GM03348 (cell line): ENCODE measurements at regions not wholly inside any gene's neighbourhood (a gene's known extent, or its start where the extent isn't known, plus 50 kb on each side); places are given as distances from the start of the nearest gene placed in this dataset.

ENCODE experiments used
- DNase-seq: peaks from one replicate; pipeline ENCODE4 v3.0.0; 2012; ENCODE audit warnings: low spot score

- DNase-seq, result no peak
These were observed 541.4 kb downstream of the BRD1 start for GRCh38 chr22:49286181-49286760.

DNA sequence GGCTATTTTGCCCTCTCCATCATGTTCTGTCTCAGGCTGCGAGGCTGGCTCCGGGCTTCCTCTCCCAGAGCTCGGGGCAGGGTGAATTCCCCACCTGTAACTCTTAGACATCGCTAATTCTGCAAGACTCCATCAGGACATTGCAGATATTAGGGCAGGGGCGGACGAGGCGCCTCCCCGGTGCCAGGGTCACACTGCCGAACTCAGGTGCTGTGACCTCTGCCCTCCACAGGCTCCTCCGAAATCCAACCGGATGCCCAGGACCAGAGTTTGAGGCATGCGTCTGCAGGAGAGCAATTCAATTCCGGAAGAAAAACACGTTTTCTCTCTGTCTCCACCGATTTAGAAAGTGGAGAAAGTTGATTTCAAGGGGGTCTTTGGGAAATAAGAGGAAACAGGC, 542.7 kb downstream of the BRD1 start:
- DNase-seq, result no peak

- no peak for DNase-seq
These were observed 543.5 kb downstream of the BRD1 start for GRCh38 chr22:49284056-49284784.

DNA sequence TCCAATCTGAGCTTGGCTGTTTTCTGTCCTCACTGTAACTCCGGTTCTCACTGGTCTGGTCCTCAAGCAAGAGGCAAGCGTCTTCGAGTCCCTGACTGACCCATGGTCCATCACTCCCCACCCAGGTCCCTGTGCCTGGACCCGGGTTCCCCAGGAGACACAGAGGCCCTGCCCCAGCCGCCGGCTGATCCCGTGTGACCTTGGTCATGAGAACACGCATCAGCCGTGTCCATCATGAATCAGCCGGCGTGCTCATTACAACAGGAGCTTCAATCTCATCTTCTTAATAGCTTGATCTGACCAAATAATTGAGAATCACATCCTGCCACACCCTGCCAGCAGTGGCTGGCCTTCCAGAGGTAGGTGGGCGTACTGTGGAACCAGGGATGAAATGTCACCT, 545.1 kb downstream of the BRD1 start:
- DNase-seq, result no peak

DNA sequence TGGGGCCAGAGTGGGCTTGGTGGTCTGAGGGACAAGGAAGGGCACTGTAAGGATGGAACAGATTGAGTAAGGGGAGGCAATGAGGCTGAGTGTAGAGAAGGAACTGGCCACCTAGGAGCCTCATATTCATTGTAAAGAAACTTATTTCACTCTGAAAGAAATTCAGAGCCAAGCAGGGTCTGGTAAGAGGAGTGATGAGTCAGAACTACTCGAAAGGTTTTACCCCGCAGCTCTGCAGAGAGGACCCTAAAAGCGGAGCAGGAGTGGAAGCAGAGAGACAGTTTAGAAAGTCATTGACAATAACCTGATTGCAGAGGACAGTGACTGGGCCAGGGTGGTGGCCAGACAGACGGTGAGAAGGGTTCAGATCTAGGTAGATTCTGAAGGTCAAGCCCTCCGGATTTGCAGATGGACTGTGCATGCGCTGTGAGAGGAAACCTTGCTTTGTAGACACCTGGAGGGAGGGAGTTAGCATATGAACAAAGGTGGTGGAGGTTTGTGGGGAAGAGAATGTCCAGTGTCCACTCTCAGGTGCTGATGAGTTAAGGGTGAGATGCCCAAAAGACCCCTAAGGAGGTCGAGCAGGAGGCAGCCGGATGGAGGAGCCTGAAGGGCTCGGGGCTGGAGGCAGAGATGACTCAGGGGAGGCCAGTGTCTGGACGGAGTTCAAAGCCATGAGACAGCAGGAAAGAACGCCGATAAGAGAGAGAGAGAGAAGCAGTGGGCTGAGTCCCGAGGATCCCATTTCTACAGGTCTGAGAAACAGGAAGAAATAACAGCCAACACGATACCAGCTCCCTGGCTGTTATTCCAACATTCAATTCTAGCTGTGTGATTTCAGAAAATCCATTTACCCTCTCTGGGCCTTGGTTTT, 546.0 kb downstream of the BRD1 start:
- DNase-seq, result no peak

- no peak for DNase-seq
These were observed 549.3 kb downstream of the BRD1 start for GRCh38 chr22:49278340-49278739.

- DNase-seq, result no peak
These were observed 551.1 kb downstream of the BRD1 start for GRCh38 chr22:49276567-49276966.

- DNase-seq, result no peak
These were observed 552.8 kb downstream of the BRD1 start for GRCh38 chr22:49274754-49275380.

DNA sequence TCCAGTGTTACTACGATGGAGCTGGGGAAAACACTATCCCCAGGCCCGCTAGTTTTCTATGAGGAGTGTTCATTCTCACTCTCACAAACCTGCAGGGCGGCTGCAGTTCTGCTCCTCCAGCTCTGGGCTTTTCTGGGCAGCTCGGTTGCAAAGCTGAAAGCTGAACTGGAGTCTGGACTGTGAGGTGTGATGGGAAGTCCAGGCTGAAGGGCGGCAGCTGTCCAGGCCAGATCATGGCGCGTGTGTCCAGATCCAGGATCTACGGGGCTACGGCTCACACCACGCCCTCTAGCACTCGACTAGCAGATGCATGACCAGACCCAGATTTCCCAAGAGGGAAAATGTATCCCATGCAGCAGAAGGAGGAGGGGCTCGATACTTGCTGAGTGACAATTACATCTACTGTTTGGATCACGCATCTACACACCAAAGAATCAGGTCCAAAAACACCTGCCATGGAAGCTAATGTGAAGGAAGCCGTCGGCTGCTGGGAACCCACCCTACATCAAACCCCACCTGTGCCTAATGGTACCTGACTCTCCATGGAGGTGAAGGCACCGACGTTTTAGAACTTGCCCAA, 555.0 kb downstream of the BRD1 start:
- DNase-seq, result no peak

GRCh38 chr22:49271831-49272230, 555.8 kb downstream of the BRD1 start:
- DNase-seq, result no peak

- DNase-seq, result no peak
These were observed 556.3 kb downstream of the BRD1 start for GRCh38 chr22:49271369-49271727.

DNA sequence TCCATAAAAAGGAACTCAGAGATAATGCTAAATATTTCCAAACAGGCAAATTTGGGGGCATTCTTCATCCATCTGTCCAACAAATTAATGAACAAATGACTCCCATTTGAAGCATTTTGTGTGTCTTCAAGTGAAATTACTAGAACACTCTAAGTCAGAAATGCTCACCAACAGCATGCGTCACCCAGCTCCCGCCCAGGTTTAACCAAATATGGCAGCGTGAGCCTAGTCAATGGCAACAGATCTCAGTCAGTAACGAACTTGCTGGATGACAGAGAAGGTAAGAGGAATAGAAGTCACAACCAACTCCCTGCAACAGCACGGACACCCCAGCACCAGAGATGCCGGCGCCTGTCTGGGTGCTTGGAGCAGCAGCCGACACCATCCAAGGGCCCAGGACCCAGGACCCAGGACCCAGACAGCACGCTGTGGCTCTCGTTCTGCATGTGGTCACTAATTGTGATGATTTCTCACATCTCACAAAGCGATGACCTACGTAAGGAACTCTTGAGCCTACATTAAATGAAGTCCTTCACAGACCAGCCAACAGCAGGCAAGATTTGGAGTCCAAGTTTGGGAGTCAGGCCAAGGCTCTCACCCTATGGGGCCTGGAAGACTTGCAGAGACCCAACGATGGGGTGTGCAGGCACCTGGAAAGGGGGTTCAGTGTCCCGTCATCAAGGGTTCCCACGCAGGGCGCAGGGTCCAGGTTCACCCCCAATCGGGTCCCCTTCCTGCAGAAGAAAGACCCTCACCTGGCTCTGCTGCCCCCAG, 556.9 kb downstream of the BRD1 start:
- no peak for DNase-seq

DNA sequence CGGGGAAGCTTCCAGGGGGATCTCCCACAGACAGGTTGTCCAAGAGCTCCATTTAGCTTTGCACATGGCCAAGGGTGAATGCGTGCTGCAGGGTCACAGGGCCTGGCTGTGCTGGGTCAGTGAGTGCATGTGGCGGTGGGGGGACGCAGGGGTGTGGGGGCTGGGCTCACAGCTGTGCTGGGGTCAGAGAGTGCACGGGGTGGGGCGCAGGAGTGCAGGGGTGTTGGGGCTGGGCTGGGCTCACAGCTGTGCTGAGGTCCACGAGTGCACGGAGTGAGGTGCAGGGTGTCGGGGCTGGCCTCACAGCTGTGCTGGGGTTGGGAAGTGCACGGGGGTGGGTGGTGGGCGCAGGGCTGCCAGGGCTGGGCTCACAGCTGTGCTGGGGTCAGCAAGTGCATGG, 557.7 kb downstream of the BRD1 start:
- DNase-seq, result no peak

- no peak for DNase-seq
These were observed 558.3 kb downstream of the BRD1 start for GRCh38 chr22:49269371-49269770.

DNA sequence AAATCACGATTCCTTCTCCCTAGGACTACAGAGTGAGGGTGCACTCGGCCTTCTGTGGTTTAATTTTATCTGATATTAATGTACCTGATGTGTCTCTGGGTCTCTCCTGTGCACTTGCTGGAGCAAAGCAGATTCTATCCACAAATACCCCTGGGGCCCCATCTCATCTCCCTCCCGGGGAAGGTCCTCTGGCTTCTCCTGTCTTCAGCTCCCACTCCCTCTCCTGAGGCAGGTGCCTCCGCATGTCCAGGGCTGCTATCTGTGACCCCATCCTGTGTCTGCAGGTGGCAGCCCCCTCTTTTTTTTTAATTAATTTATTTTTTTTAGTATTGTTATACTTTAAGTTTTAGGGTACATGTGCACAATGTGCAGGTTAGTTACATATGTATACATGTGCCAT, 558.7 kb downstream of the BRD1 start:
- DNase-seq, result no peak

DNA sequence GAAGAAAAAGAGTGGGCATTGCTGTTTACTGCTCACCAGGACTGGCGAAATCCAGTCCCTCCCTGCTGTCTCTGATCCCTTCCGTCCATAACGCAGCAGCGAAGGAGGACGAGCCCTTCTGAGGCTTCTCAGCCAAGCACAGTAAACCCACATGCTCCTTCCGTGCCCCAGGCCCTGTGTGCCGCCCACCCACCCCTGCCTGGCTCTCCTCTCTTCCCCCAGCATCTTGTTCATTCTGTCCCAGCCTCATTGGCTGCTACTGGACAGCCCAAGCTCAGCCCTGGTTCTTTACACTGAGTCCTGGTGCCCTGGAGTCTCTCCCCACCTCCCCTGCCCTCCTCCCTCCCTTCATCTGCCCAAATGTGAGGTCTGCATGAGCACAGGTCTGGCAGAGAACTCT, 559.7 kb downstream of the BRD1 start:
- DNase-seq, result no peak

DNA sequence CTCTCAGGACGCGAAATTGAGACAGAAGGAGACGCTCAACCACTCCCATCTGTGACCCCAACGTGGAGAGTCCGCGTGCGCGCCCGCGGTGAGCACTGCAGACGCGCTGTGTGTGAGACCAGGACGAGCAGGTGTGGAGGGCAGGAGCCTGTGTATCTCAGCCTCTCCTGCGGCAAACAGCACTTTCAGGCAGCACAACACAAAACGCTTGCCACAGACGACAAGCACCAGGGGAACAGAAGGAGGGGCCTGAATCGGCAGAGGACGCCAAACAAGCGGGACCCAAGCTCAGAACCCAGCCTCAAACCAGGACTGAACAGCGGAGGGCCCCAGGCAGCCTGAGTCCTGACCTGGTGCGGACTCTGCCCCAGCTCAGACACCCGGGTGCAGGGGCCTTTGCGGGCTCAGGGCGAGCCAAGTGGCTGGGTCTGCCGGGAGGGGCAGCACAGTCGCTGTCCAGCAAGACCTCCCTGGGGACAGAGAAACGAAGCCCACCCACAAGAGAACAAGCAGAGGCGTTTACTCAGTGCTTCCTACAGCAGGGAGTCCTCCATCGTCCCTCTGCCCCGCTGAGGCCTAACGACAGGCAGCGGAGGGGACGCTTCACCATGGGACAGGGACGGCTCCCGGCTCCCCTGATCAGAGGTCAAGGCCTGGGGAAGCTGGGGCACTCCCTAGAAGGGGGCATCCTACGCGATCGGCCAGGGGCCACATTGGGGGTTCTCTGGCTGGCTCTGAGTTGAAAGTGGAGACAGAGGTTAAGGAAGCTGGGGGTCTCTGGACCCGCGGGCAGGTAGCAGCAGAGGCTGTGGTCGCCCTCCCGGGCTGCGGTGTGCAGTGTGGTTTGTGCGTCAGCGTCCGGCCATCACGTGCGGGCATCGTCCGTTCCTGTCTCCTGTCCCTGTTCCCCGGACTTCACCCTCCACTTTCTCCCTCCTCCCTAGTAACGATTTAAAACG, 560.8 kb downstream of the BRD1 start:
- no peak for DNase-seq

DNA sequence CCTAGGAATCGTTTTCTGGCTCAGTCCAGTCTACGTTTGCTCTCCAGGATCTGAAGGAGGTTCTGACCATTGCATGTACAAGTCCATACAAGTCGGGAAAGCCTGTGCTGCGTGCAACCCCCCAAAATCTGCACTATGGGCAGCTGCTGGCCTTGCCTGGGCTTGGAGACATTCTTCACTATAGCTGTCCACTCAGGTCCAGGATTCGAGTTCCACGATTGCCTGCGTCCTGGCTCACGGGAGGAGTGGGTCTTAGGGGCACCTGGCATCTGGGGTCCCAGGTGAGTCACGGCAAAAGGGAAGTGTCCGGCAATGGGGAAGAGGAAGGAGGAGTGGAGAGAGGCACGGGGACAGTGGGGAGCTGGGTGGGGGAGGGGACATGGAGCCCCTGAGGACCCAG, 563.0 kb downstream of the BRD1 start:
- DNase-seq, result no peak

GRCh38 chr22:49263101-49263500, 564.6 kb downstream of the BRD1 start:
- no peak for DNase-seq

DNA sequence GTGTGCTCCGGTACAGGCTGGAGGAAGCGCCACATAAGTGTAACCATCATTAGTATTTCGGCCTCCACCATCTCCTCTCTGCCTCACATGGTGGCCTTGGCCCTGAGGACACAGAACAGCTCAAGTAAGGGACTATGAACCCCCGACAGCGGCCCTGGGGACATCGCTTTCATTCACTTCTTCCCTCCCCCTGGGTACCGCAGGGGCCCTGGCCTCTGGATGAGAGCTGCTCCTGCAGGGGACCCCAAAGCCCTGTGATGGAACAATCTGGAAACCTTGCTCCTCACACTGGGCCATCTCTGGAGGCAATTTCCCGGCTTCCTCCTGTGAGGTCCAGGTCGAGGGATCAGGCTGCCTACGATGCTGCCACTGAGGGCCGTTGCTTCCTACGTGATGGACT, 565.5 kb downstream of the BRD1 start:
- DNase-seq, result no peak
